IPS-20b (cell line): ENCODE measurements at regions not wholly inside any gene's neighbourhood (a gene's known extent, or its start where the extent isn't known, plus 50 kb on each side); places are given as distances from the start of the nearest gene placed in this dataset.
"Not testable (repeated sequence)": the region's sequence is repeated elsewhere in the genome, so short reads cannot be mapped to it uniquely, and the experiment has no call there.

ENCODE experiments used
- H3K27ac ChIP-seq: one replicate; pipeline ENCODE4 v1.5.1; 2013; ENCODE audit warnings: low read length
- H3K27me3 ChIP-seq: 2 replicates; pipeline ENCODE4 v1.6.1; 2013; ENCODE audit warnings: mild to moderate bottlenecking, low read length, inconsistent platforms; ENCODE audit not compliant: insufficient read depth
- H3K36me3 ChIP-seq: 2 replicates; pipeline ENCODE4 v1.6.1; 2013; ENCODE audit warnings: low read depth, mild to moderate bottlenecking, inconsistent platforms, low read length, moderate library complexity; ENCODE audit not compliant: insufficient read depth
- H3K4me1 ChIP-seq: 2 replicates; pipeline ENCODE4 v1.6.1; 2013; ENCODE audit warnings: mild to moderate bottlenecking, control low read depth, inconsistent platforms, low read length, moderate library complexity; ENCODE audit not compliant: insufficient read depth
- H3K4me3 ChIP-seq: 2 replicates; pipeline ENCODE4 v1.5.1; 2013; ENCODE audit warnings: mild to moderate bottlenecking, low read length, inconsistent platforms
- H3K9ac ChIP-seq: 2 replicates; pipeline ENCODE4 v1.6.1; 2013; ENCODE audit warnings: low read depth, mild to moderate bottlenecking, inconsistent platforms, low read length, moderate library complexity
- H3K9me3 ChIP-seq: 2 replicates; pipeline ENCODE4 v1.6.1; 2013; ENCODE audit warnings: mild to moderate bottlenecking, low read depth, low read length, inconsistent platforms; ENCODE audit not compliant: insufficient read depth

GRCh38 chr2:122808286-122808969 lies 1053.0 kb downstream of the TSN start:
- Histone ChIP-seq H3K4me1 (no peaks in the 10 kb centered on the region), H3K27me3 (no peaks in the 10 kb centered on the region), H3K27ac (no peak overlapping the region), H3K4me3 (no peak overlapping the region), H3K36me3 (no peaks in the 10 kb centered on the region), H3K9ac (no peak overlapping the region), H3K9me3 (peaks cover 4% of the 10 kb centered on the region; the same call in 1 of the 2 replicates)

GRCh38 chr2:122812214-122812613 lies 1056.8 kb downstream of the TSN start:
- not testable (repeated sequence) for H3K9me3 ChIP-seq, H3K36me3 ChIP-seq, H3K27me3 ChIP-seq, H3K9ac ChIP-seq, H3K4me1 ChIP-seq, H3K27ac ChIP-seq, H3K4me3 ChIP-seq

GRCh38 chr2:122815120-122815519 lies 1059.7 kb downstream of the TSN start:
- no peak overlapping the region for H3K9ac ChIP-seq
- no peaks in the 10 kb centered on the region for H3K27me3 ChIP-seq
- no peaks in the 10 kb centered on the region for H3K4me1 ChIP-seq
- H3K4me3 ChIP-seq: no peak overlapping the region
- H3K9me3 ChIP-seq: no peaks in the 10 kb centered on the region
- no peaks in the 10 kb centered on the region for H3K36me3 ChIP-seq
- H3K27ac ChIP-seq: no peak overlapping the region

GRCh38 chr2:122816803-122817202 lies 1061.4 kb downstream of the TSN start:
- Histone ChIP-seq H3K9me3 (no peaks in the 10 kb centered on the region), H3K27ac (no peak overlapping the region), H3K4me3 (no peak overlapping the region), H3K27me3 (no peaks in the 10 kb centered on the region), H3K9ac (no peak overlapping the region), H3K4me1 (no peaks in the 10 kb centered on the region), H3K36me3 (no peaks in the 10 kb centered on the region)

- Histone ChIP-seq H3K4me3 (no peak overlapping the region), H3K4me1 (no peaks in the 10 kb centered on the region), H3K9ac (no peak overlapping the region), H3K27ac (no peak overlapping the region), H3K9me3 (no peaks in the 10 kb centered on the region), H3K27me3 (no peaks in the 10 kb centered on the region), H3K36me3 (no peaks in the 10 kb centered on the region)
Measured at GRCh38 chr2:122822319-122822718, 1066.9 kb downstream of the TSN start.

GRCh38 chr2:122830157-122830556 lies 1074.7 kb downstream of the TSN start:
- no peak overlapping the region for H3K27ac ChIP-seq
- no peaks in the 10 kb centered on the region for H3K36me3 ChIP-seq
- no peak overlapping the region for H3K4me3 ChIP-seq
- no peaks in the 10 kb centered on the region for H3K27me3 ChIP-seq
- no peak overlapping the region for H3K9ac ChIP-seq
- no peaks in the 10 kb centered on the region for H3K9me3 ChIP-seq
- no peaks in the 10 kb centered on the region for H3K4me1 ChIP-seq

- Histone ChIP-seq H3K9ac (no peak overlapping the region), H3K9me3 (no peaks in the 10 kb centered on the region), H3K36me3 (no peaks in the 10 kb centered on the region), H3K27ac (no peak overlapping the region), H3K4me1 (no peaks in the 10 kb centered on the region), H3K27me3 (no peaks in the 10 kb centered on the region), H3K4me3 (no peak overlapping the region)
Measured at GRCh38 chr2:122831649-122832048, 1076.2 kb downstream of the TSN start.

- H3K9me3 ChIP-seq: no peaks in the 10 kb centered on the region
- H3K4me3 ChIP-seq: no peak overlapping the region
- no peak overlapping the region for H3K9ac ChIP-seq
- H3K36me3 ChIP-seq: no peaks in the 10 kb centered on the region
- H3K4me1 ChIP-seq: no peaks in the 10 kb centered on the region
- no peaks in the 10 kb centered on the region for H3K27me3 ChIP-seq
- H3K27ac ChIP-seq: no peak overlapping the region
Measured at GRCh38 chr2:122843503-122843902, 1088.1 kb downstream of the TSN start.

GRCh38 chr2:122851161-122851560 lies 1095.7 kb downstream of the TSN start:
- H3K4me3 ChIP-seq: no peak overlapping the region
- H3K9me3 ChIP-seq: no peaks in the 10 kb centered on the region
- H3K27me3 ChIP-seq: no peaks in the 10 kb centered on the region
- no peak overlapping the region for H3K9ac ChIP-seq
- no peaks in the 10 kb centered on the region for H3K36me3 ChIP-seq
- no peaks in the 10 kb centered on the region for H3K4me1 ChIP-seq
- H3K27ac ChIP-seq: no peak overlapping the region

- no peak overlapping the region for H3K27ac ChIP-seq
- H3K4me3 ChIP-seq: no peak overlapping the region
- no peaks in the 10 kb centered on the region for H3K9me3 ChIP-seq
- no peaks in the 10 kb centered on the region for H3K27me3 ChIP-seq
- H3K4me1 ChIP-seq: no peaks in the 10 kb centered on the region
- no peak overlapping the region for H3K9ac ChIP-seq
- no peaks in the 10 kb centered on the region for H3K36me3 ChIP-seq
Measured at GRCh38 chr2:122851972-122852531, 1096.6 kb downstream of the TSN start.

GRCh38 chr2:122856696-122857095 lies 1101.2 kb downstream of the TSN start:
- H3K27me3 ChIP-seq: no peaks in the 10 kb centered on the region
- H3K9me3 ChIP-seq: no peaks in the 10 kb centered on the region
- no peaks in the 10 kb centered on the region for H3K4me1 ChIP-seq
- no peaks in the 10 kb centered on the region for H3K36me3 ChIP-seq
- H3K4me3 ChIP-seq: no peak overlapping the region
- no peak overlapping the region for H3K27ac ChIP-seq
- no peak overlapping the region for H3K9ac ChIP-seq

- Histone ChIP-seq H3K4me1 (no peaks in the 10 kb centered on the region), H3K27ac (no peak overlapping the region), H3K9me3 (no peaks in the 10 kb centered on the region), H3K27me3 (no peaks in the 10 kb centered on the region), H3K36me3 (no peaks in the 10 kb centered on the region), H3K9ac (no peak overlapping the region), H3K4me3 (no peak overlapping the region)
Measured at GRCh38 chr2:122858075-122858702, 1102.7 kb downstream of the TSN start.
